HEK293 (cell line): ENCODE measurements at regions not wholly inside any gene's neighbourhood (a gene's known extent, or its start where the extent isn't known, plus 50 kb on each side); places are given as distances from the start of the nearest gene placed in this dataset.

Experiments
- ZBTB1 ChIP-seq: fragments of 450-650 bp; formaldehyde crosslinking; IDR thresholded peaks from 2 replicates; pipeline ENCODE4 v1.5.1; 2016; ENCODE audit warnings: missing biosample characterization, missing genetic modification characterization
- ZNF24 ChIP-seq: fragments of 450-650 bp; formaldehyde crosslinking; IDR thresholded peaks from 2 replicates; pipeline ENCODE4 v1.5.1; 2016; ENCODE audit warnings: missing biosample characterization, missing genetic modification characterization
- ZNF791 ChIP-seq: fragments of 450-650 bp; formaldehyde crosslinking; IDR thresholded peaks from 2 replicates; pipeline ENCODE4 v1.5.1; 2016; ENCODE audit warnings: missing biosample characterization, missing genetic modification characterization
- ZSCAN16 ChIP-seq: fragments of 450-650 bp; formaldehyde crosslinking; IDR thresholded peaks from 2 replicates; pipeline ENCODE4 v1.5.1; 2016; ENCODE audit warnings: missing biosample characterization, missing genetic modification characterization
- TF ChIP-seq, protein P1 (sequence below): fragments of 450-650 bp; formaldehyde crosslinking; IDR thresholded peaks from 2 replicates; pipeline ENCODE4 v1.5.1; 2016; ENCODE audit warnings: missing biosample characterization, missing genetic modification characterization
- TF ChIP-seq, protein P2 (sequence below): IDR thresholded peaks from 2 replicates; pipeline ENCODE4 v1.6.1; 2011; ENCODE audit warnings: mild to moderate bottlenecking, low read depth, low read length, borderline replicate concordance

DNA sequence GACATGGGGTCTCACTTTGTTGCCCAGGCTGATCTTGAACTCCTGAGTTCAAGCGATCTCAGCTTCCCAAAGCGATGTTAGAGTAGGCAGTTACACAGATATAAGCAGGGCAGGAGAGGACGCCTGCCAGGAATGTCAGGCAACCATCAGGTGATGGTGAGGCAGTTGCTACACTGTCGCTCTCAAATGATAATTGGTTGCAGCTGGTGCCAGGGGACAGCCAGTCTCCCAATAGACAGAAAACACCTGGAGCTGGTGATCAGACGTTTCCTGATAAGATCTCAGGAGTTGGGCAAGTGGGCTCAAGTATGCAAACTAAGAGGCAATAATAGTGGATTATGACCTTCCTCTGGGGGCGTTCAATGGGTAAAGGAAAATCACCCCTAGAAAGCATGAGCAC lies 163.1 kb upstream of the RGPD4 start:
- TF ChIP-seq, protein P1, sequence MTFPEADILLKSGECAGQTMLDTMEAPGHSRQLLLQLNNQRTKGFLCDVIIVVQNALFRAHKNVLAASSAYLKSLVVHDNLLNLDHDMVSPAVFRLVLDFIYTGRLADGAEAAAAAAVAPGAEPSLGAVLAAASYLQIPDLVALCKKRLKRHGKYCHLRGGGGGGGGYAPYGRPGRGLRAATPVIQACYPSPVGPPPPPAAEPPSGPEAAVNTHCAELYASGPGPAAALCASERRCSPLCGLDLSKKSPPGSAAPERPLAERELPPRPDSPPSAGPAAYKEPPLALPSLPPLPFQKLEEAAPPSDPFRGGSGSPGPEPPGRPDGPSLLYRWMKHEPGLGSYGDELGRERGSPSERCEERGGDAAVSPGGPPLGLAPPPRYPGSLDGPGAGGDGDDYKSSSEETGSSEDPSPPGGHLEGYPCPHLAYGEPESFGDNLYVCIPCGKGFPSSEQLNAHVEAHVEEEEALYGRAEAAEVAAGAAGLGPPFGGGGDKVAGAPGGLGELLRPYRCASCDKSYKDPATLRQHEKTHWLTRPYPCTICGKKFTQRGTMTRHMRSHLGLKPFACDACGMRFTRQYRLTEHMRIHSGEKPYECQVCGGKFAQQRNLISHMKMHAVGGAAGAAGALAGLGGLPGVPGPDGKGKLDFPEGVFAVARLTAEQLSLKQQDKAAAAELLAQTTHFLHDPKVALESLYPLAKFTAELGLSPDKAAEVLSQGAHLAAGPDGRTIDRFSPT: no peak
- TF ChIP-seq ZNF791 (tag by site-specific recombination) (no peak), ZNF24 (tag by site-specific recombination) (no peak), ZSCAN16 (tag by site-specific recombination) (no peak), ZBTB1 (no peak)
- TF ChIP-seq, protein P2, sequence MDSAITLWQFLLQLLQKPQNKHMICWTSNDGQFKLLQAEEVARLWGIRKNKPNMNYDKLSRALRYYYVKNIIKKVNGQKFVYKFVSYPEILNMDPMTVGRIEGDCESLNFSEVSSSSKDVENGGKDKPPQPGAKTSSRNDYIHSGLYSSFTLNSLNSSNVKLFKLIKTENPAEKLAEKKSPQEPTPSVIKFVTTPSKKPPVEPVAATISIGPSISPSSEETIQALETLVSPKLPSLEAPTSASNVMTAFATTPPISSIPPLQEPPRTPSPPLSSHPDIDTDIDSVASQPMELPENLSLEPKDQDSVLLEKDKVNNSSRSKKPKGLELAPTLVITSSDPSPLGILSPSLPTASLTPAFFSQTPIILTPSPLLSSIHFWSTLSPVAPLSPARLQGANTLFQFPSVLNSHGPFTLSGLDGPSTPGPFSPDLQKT: no peak
